ENCODE measurements at regions not wholly inside any gene's neighbourhood (a gene's known extent, or its start where the extent isn't known, plus 50 kb on each side); places are given as distances from the start of the nearest gene placed in this dataset.
"Not testable (repeated sequence)": the region's sequence is repeated elsewhere in the genome, so short reads cannot be mapped to it uniquely, and the experiment has no call there.

DNA sequence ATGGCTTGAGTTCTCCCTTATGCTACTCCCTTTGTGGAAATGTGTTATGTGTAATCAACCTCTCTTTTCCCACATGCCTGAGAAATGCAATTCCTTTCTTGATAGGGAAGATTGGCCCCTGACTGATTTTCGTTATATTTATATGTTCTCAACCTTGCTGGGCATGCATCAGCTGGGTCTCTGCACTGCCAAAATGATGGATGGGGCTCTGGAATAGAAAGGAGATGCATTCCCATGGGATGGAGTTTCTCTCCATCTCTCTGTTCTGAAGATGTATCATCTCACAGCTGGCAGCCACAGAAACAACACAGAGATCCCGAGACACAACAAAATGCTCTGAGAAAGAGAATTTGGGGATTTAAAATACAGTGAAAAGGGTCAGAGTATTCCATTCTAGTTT lies 327.7 kb upstream of the LMCD1 start:
- no peak for FAIRE-seq

DNA sequence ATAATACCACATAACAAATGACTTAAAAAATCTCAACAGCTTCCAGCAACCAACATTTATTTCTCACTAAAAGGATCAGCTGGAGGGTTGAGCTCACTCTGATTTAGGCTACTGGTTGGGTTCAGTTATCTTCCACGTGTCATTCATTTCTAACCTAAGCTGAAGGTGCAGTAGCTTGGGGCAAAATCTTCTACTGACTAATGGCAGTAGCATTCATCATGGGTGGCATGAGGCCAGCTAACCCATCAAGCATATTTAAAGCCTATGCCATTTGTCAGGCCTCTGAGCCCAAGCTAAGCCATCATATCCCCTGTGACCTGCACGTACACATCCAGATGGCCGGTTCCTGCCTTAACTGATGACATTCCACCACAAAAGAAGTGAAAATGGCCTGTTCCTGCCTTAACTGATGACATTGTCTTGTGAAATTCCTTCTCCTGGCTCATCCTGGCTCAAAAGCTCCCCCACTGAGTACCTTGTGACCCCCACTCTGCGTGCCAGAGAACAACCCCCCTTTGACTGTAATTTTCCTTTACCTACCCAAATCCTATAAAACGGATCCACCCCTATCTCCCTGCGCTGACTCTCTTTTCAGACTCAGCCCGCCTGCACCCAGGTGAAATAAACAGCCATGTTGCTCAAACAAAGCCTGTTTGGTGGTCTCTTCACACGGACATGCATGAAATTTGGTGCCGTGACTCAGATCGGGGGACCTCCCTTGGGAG lies 324.7 kb upstream of the LMCD1 start:
- FAIRE-seq; H3K27me3 ChIP-seq (ENCODE audit: control insufficient read depth, insufficient read depth, low read length); H3K36me3 ChIP-seq (ENCODE audit: control insufficient read depth, insufficient read depth, low read length); H3K4me3 ChIP-seq (ENCODE audit: low read depth, low read length): not testable (repeated sequence)
- DNase-seq (ENCODE audit: low read depth) = peak; percentile 88

More for the DNA sequence above, 327.7 kb upstream of the LMCD1 start:
- Histone ChIP-seq H3K4me3 (ENCODE audit: low read depth, low read length) (no peak overlapping the region), H3K36me3 (ENCODE audit: control insufficient read depth, insufficient read depth, low read length) (no peaks in the 10 kb centered on the region), H3K27me3 (ENCODE audit: control insufficient read depth, insufficient read depth, low read length) (no peaks in the 10 kb centered on the region)
- TF ChIP-seq, protein P1, sequence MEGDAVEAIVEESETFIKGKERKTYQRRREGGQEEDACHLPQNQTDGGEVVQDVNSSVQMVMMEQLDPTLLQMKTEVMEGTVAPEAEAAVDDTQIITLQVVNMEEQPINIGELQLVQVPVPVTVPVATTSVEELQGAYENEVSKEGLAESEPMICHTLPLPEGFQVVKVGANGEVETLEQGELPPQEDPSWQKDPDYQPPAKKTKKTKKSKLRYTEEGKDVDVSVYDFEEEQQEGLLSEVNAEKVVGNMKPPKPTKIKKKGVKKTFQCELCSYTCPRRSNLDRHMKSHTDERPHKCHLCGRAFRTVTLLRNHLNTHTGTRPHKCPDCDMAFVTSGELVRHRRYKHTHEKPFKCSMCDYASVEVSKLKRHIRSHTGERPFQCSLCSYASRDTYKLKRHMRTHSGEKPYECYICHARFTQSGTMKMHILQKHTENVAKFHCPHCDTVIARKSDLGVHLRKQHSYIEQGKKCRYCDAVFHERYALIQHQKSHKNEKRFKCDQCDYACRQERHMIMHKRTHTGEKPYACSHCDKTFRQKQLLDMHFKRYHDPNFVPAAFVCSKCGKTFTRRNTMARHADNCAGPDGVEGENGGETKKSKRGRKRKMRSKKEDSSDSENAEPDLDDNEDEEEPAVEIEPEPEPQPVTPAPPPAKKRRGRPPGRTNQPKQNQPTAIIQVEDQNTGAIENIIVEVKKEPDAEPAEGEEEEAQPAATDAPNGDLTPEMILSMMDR (IDR thresholded peaks at IDR 0.05; ENCODE audit: insufficient read depth, low read length, severe bottlenecking) = no peak
- no peak for DNase-seq (ENCODE audit: low read depth)

DNA sequence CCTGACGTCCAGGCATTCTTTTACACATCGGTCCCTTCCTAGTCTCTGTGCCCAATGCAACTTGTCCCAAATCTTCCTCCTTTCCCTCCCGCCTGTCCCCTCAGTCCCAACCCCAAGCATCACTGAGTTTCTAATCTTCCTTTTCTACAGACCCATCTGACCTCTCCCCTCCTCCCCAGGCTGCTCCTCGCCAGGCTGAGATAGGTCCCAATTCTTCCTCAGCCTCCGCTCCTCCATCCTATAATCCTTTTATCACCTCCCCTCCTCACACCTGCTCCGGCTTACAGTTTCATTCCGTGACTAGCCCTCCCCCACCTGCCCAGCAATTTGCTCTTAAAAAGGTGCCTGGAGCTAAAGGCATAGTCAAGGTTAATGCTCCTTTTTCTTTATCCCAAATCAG lies 323.1 kb upstream of the LMCD1 start:
- DNase-seq (ENCODE audit: low read depth); FAIRE-seq; H3K4me3 ChIP-seq (ENCODE audit: low read depth, low read length): not testable (repeated sequence)

DNA sequence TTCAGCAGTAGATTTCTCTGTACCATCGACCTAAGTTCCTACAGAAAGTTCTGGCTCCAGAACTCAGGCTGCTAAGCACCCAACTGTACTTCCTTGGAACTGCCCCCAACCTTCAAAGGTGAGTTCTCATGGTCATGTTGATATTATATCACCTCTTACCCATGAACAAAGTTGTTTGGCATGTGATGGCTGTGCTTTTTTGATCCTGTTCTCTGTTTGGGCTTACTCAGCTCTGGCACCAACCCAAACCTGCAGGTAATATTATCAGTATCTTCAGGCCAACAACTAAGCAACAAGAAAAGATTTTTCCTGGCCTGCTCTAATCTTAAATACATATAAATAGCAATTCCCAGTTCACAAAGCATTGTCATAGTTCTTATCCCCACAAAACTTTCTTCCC lies 318.7 kb upstream of the LMCD1 start:
- FAIRE-seq (no peak), DNase-seq (ENCODE audit: low read depth) (peak; percentile 63)
- Histone ChIP-seq H3K27me3 (ENCODE audit: control insufficient read depth, insufficient read depth, low read length) (no peaks in the 10 kb centered on the region), H3K4me3 (ENCODE audit: low read depth, low read length) (no peak overlapping the region), H3K36me3 (ENCODE audit: control insufficient read depth, insufficient read depth, low read length) (no peaks in the 10 kb centered on the region)
- TF ChIP-seq, protein P1 (IDR thresholded peaks at IDR 0.05; ENCODE audit: insufficient read depth, low read length, severe bottlenecking) = no peak

More for the DNA sequence above, 323.1 kb upstream of the LMCD1 start:
- H3K27me3 ChIP-seq (ENCODE audit: control insufficient read depth, insufficient read depth, low read length); H3K36me3 ChIP-seq (ENCODE audit: control insufficient read depth, insufficient read depth, low read length): not testable (repeated sequence)

DNA sequence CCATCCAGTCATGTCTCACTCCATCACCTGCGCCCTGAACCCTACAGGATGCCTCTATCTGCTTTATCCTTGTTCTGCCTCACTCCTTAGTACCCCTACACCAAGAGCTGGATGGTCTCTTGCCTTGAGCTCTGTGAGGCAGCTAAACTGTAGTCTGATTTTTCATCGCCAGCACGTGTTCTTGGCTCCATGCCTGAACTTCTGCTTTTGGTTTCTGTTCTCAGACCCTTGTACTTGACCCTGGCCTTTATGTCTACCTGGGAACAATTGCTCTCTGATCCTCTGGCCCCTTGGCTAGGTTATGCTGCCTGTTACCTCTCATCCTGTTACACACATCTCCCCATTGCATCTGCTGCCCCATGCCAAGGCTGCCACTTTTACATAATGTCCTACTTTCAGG lies 318.0 kb upstream of the LMCD1 start:
- no peak for FAIRE-seq
- no peak for DNase-seq (ENCODE audit: low read depth)
- TF ChIP-seq, protein P1 (IDR thresholded peaks at IDR 0.05; ENCODE audit: insufficient read depth, low read length, severe bottlenecking) = no peak
- Histone ChIP-seq H3K36me3 (ENCODE audit: control insufficient read depth, insufficient read depth, low read length) (no peaks in the 10 kb centered on the region), H3K4me3 (ENCODE audit: low read depth, low read length) (no peak overlapping the region), H3K27me3 (ENCODE audit: control insufficient read depth, insufficient read depth, low read length) (no peaks in the 10 kb centered on the region)

DNA sequence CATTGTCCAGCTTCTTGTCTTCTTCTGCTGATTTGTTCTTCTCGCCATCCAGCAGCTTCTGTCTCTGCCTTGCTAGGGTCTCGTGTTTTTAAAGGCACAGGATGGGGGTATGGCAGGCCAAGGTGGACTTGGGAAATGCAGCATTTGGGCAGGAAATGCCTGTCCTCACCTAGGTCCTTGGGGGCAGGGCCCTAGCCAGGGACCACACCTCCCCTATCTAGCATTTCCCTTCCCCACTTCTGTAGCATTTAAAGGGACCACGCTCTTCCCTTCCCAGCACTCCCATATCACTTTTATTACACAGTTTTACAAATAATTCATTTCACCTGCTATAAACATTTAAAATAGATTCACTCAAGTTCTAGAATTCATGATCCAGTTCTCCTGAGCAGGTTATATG lies 315.4 kb upstream of the LMCD1 start:
- Histone ChIP-seq H3K4me3 (ENCODE audit: low read depth, low read length) (no peak overlapping the region), H3K27me3 (ENCODE audit: control insufficient read depth, insufficient read depth, low read length) (no peaks in the 10 kb centered on the region), H3K36me3 (ENCODE audit: control insufficient read depth, insufficient read depth, low read length) (no peaks in the 10 kb centered on the region)
- DNase-seq (ENCODE audit: low read depth) (no peak), FAIRE-seq (no peak)
- TF ChIP-seq, protein P1 (IDR thresholded peaks at IDR 0.05; ENCODE audit: insufficient read depth, low read length, severe bottlenecking) = no peak

DNA sequence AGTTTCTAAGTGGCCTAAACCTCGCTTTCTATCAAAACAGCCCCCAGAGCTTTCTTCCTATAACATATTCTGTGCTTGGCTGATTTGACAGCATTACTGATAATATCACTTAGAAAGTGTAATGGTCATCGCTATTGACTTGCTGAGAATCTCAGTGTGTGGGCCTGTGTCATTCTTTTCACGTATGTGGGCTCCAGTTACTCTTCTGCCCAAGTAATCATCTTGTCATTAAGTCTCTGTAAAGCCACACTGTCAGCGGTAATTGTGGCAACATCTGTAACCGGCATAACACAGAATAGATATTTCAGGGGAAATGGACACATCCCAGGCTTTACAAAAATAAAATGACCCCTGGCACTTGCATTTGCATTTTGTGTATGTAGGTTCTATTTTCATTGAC lies 313.6 kb upstream of the LMCD1 start:
- H3K27me3 ChIP-seq (ENCODE audit: control insufficient read depth, insufficient read depth, low read length) = no peaks in the 10 kb centered on the region
- no peaks in the 10 kb centered on the region for H3K36me3 ChIP-seq (ENCODE audit: control insufficient read depth, insufficient read depth, low read length)
- DNase-seq (ENCODE audit: low read depth) (no peak), FAIRE-seq (no peak)
- TF ChIP-seq, protein P1 (IDR thresholded peaks at IDR 0.05; ENCODE audit: insufficient read depth, low read length, severe bottlenecking) = no peak
- no peak overlapping the region for H3K4me3 ChIP-seq (ENCODE audit: low read depth, low read length)

Data from bronchial epithelial cell (primary cell).